HG03139 (cell line): ENCODE measurements at regions not wholly inside any gene's neighbourhood (a gene's known extent, or its start where the extent isn't known, plus 50 kb on each side); places are given as distances from the start of the nearest gene placed in this dataset.

Experiments used
- ATAC-seq: cut with Tn5 transposase; IDR thresholded peaks from one replicate; pipeline ENCODE4 v1.9.1; 2021; ENCODE audit not compliant: unreplicated experiment

DNA sequence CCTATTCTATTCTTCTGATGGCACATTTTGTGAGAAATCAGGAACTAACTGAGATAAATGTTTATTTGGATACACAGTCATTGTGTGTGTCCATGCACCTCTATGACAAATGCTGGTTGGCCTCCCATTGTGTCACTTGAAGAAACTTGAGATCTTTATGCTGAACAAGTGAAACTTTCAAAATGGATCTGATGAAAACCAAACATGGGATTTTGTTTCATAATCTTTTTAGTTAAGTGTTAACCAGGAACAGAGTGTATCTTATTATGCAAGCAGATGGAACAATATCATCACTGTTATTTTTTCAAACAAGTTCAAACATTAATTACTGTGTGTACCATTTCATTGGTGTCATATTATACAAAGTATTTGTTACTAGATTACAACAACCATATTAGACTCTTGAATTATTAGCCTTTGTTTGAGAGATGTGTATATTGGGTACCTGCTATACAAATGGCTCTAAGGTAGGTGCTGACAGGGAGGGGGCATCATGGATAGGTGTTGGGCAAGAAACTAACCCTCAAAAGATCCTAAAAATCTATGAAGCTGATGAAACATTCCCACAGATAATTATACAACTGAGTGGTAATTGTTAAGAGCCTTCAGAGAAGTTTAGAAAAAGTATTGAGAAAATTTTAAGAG, 159.8 kb downstream of the PALM2AKAP2 start:
- ATAC-seq, result no peak

DNA sequence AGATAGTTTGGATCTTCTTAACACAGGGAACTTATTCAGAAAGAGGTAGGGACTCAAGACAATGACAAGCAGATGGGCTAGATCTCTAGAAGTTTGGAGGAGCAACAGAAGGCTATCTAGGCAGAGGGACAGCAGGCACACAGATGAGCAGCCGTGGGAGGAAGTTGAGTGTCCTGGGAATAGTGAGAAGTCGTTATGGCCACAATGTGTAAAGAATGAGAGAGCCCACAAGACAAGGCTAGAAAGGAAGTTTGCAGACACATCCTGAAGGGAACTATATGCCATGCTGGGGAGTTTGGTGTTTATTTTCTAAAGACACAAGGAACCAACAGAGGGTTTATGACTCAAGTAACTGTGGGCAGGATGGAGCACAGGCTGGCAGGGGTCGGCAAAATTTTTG, 160.6 kb downstream of the PALM2AKAP2 start:
- ATAC-seq, result no peak

DNA sequence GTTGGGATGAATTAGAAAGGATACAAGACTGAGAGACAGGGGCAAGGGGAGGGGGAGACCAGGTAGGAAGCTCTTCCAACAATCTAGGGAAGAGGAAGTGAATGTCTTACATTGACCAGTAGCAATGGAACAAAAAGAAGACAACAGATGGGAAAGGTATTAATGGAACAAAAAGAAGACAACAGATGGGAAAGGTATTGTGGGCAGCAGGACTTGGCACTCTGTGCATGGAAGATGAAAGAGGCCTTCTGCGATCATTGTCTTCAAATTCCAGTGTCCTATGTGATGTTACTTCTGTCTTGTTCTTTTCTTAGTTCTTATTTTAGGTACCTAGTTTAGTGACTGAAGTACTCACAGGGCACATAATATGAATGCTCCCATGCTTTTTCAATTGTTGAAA, 161.8 kb downstream of the PALM2AKAP2 start:
- ATAC-seq, result no peak

DNA sequence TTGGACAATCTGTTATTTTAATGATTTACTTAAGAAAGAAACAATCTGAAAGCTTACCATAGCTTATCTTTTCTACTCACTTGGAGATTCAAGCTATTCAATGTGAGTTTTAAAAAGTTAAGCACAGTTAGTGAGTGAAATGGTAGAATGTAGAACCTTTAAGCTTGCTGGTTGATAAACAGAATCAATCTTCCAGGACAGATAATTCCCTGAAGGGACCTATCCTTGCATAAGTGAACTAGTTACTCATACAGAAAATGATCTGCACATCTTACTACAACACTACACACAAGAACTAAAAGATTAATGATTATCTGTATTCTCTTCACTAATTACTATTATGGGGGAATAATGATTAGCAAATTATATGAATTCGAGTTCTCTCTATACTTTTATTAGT, 165.6 kb downstream of the PALM2AKAP2 start:
- ATAC-seq, result no peak

DNA sequence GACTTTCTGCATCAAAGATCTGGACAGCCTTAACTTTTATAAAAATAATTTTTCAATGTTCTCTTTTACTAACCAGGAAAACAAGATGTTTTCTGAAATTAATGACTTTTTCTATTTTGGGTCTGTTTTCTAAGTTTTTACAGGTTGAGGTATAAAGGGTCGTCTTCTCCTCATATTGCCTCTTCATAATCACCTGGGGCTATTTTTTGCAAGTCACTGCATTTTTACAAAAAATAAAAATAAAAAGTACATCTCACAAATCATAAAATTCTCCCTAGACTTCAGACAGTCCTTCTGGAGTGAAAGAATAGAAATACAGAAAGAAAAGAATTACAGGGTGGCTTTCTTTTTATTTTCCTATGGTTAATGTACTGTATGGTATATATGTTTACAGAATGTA, 168.5 kb downstream of the PALM2AKAP2 start:
- ATAC-seq, result no peak

DNA sequence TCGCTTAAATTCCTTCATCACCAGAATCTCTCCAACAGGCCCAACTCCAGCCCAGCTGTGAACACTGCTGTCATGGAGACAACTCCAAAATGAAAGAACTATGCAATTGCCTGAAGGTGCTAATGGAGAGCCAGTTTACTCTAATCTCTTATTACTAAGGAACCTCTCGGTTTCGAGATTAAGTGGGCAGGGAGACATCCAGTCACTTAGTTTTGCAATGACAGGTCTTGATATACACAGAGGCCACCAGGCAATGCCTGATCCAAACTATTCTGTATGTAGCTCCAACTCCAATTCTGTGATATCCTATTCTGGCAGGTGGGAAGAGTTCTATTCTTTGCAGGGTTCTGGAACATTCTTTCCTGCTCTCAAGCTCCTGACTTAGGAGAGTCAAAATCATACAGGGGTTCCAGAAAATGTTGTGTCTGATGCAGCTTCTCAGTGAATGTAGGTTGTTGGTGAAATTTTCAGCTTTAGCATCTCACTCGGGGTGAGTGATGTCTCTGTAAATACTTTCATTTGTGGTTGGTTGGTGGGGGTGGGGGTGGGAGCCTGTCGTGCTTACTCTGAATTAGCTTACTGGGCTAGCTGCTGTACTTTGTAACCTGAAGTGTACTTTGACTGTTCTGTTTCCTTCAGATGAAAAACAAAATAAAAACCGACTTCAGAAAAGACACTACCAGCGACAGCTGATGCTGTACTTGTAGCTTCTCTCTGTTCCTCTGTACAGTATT, 170.9 kb downstream of the PALM2AKAP2 start:
- ATAC-seq, result no peak

DNA sequence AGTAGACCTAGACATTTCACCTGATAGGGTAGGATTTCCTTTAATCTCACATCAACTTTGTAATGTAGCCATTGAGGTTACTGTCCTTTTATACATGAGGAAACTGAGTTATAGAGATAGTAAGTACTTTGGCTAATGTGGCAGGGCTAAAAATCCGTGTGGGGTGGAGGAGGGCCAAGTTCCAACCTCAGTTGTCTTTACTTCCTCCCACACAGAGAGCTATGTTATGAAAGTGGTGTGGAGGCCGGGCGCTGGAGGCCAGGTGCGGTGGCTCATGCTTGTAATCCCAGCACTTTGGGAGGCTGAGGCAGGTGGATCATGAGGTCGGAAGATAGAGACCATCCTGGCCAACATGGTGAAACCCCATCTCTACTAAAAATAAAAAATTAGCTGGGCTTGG, 173.3 kb downstream of the PALM2AKAP2 start:
- ATAC-seq, result no peak

DNA sequence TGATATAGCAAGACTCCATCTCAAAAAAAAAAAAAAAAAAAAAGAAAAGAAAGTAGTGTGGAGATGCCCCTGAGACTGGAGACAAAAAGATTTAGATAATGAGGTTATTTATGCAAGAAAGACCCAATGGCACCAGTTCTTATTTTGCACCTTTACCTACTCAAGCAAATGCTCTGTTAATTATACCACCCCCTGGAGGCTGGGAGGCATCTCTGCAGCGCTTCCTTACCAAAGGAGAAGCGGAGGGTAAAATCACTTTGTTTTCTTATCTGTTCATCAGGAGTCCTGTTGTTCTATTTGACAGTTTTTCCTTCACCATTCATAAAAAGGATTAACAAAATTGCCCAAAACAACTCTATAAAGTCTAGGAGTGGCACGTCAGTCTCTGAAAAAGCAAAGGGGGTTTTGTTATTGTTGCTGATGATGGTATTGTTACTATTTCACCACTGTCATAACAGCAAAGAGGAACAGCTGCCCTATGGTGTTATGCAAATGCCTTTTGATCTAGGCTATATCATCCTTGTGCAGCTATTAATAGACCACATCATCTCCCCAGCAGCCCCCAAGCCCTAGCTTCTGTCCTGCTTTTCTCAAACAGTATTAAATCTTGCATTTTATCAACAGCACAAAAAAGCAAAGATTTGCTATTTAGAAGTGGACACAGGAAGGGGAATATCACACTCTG, 174.0 kb downstream of the PALM2AKAP2 start:
- no peak for ATAC-seq

DNA sequence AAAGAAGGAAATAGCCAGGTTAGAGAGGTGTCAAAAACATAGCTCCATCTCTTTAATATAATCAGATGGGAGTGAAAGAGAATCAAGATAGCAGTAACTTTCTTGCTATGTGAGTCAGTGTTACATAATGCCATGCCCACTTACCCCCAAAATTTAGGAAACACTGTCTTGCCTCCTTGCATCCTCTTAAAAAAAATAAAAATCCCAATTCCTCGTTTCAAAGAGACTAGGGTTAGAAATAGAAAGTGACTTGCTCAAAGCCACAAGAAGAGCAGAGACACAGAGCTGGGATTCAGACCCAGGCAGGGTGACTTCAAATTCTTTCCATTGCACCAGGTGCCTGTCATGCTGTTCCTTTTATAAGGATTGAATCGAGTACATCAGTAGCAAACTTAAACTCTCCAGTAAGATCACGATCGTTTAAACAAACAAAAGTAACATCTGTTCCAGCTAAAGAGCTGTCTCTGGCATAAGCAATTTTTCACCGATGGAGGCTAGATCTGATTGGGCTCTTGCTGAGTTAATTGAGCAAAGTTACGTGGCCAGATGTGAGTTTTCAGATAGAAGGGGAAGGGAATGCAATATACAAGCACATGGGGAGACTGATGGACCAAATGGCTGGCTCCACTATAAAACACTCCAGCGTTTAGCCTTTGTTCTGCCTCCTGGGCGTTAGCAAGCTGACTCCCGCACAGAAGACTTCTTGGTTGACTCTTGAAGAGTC, 176.9 kb downstream of the PALM2AKAP2 start:
- ATAC-seq, result no peak

DNA sequence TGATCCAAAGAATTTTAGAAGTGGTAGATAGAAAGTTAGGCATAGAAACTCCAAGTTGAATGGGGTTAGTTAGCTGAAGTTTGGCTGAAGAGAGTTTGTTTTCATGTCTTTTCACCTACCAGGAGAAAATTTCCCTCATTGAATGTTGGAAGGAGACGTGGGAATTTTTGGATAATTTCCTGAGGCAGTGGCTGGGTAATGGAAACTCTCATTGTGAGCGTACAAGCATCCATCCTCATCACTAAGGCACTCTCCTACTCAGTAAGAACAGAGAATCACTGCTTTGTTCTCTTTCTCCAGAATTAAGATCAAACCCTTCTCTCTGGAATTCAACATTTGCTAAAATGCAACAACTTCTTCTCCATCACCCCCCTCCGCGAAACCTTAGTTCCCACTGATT, 179.7 kb downstream of the PALM2AKAP2 start:
- ATAC-seq, result no peak

DNA sequence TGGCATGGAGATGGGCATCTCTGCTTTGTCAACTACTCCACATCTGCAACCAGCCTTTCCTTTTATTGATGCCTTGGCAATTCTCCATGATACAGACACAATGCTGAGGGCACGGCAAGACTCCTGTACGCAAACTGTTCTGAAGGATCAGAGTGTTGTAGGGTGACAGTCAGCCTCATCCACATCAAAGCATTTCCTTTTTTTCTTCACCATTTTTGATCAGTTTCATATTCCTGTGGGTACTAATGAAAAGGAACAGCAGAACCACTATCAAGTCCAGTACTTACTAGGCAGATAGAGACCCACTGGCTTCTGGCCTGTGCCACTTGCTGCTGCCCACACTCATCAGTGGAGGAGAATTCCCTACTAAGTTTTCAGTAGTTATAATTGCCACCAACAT, 181.6 kb downstream of the PALM2AKAP2 start:
- no peak for ATAC-seq

DNA sequence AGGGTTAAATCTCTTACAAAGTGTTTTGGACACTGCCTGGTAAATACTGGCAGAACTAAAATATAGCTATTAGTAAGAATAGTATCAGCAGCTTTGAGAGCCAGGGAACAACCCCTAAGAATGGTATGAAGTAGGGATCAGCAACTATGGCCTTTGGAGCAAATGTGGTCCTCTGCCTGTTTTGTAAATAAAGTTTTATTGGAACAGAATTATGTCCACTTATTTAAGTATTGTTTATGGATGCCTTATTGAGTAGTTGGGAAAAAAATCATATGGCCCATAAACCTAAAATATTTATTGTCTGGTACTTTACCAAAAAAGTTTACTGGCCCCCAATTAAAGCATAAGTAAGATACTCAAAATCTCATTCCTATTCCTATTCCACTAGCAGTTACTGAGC, 182.2 kb downstream of the PALM2AKAP2 start:
- no peak for ATAC-seq

DNA sequence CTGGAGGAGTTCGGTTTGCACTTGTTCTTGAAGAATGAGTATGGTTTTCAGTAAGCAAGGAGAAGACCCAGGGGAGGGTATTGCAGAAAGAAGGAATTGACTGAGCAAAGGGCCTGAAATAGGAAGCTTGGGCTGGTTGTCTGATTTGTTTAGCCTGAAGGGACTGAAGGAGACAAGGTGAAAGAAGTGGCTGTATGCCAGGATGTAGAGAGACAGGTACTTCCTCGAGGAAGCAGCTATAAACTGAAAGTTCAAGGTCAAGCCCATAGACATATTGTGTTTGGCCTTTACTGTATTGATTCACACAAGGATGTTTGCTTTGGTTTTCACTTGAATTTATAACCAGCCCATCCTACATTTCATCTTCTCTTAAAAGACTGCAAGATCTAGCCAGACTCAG, 183.1 kb downstream of the PALM2AKAP2 start:
- no peak for ATAC-seq

DNA sequence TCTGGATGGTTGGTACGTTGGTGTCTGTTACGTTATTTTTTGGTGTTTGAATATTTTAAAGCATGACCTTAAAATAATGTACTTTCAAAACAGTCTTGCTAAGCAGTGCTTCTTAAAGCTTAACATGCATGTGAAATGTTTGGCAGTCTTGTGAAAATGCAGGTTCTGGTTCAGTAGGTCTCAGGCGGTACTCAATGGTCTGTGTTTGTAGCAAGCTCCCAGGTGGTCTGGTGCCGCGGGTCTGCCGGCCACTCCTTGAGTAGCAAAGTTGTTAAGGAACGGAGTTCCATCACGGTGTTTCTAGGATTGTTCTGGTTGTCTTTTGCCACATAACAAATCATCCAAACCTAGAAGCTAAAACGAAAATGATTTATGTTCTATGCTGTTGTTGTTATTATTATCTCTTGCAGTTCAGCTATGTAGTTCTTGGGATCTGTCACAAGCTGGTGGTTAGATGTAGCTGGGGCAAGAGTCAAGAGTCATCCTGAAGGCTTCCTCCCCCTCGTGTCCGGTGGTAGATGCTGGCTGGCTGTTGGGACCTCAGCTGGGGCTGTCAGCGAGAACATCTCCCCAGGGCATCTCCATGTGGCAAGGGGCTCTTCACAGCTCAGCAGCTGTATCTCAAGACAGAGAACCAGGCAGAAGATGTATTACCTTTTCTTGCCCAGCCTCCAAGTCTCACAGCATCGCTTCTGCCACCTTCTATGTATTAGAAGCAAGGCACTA, 186.8 kb downstream of the PALM2AKAP2 start:
- peak; percentile 49 for ATAC-seq

DNA sequence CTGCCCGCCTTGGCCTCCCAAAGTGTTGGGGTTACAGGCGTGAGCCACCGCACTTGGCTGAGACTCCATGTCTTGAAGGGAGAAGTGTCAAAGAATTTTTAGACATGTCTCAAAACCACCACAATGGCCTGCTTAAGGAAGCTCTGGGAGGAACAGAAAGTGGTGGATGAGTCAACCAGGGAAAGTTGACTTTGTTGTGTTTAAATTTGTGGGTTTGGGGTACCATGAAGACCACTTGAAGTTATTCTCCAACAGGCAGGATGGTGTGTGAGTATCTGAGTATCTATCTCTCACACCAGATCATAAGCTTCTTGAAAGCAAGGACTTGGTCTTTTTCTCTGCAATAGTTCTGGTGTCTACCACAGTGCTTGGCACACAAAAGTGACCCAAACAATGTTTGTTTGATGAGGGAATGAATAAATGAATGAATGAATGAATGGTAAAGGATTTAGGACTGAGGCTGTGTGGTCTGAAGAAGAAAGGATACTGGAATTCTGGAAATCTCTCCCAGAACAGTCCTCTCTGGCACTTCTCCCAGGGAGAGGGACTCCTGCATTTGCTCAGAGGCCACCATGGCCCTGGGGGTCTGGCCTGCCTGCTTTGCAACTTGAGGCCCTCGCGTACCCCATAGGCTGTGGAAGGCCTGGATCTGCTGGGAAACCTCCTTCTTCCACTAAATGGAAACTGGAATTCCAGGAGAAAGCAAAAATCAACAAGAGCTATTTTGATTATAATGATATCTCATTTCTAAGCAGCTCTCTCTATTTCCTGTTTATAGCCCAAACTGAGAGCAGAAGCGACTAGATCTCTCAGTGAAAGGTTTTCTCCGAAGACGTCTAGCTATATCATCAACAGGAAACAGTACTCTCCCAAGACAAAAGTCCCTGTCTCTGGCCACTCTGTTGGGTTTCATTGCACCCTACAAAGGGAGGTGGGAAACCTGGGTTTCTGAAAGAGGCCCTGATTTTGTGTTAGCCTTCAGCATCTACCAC, 187.9 kb downstream of the PALM2AKAP2 start:
- ATAC-seq, result no peak

DNA sequence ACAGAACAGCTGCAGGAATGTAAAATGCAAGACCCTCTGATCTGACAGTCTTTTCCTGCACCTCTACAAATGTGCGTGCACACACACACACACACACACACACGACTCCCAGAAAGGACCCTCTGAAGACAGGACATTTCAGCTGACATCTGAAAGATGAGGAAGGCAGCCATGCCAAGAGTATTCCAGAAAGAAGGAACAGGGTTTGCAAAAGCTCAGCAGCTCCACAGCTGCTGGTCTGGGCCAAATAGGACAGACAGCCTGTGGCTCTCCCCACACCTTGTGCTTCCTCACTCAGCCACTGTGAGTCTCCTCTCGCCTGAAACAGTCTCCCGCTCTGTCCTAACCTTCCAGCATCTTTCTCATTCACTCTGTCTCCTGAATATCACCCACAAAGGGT, 189.0 kb downstream of the PALM2AKAP2 start:
- ATAC-seq, result no peak

DNA sequence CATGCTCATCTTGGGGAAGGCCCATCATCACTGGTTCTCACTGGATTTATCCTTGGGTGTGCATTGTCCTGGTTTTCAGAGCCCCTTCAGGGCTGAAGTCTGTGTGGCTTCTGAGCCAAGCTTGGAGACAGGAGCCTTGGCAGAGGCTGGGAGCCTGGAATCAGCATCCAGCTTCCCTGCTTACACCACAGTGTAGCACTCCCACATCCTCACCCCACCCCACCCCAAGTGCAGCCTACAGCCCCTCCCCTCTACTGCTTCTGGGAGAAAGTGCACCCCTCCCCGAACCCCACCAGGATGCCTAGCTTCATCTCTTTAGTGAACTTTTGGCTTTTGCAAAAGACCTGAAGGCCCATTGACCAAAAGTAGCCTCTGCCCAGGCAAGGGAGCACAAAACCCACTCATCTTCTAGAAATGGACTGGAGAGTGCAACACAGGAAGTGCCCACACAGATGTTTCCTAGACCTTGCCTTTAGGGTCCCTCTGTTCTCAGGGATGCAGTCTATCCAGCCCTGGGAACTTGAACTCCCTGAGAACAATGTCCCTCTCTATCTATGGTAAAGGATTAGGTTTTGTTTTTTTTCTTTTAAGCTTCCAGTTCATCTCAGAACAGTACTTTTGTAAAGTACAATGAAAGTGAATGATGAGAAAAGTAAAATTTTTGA, 189.7 kb downstream of the PALM2AKAP2 start:
- no peak for ATAC-seq

DNA sequence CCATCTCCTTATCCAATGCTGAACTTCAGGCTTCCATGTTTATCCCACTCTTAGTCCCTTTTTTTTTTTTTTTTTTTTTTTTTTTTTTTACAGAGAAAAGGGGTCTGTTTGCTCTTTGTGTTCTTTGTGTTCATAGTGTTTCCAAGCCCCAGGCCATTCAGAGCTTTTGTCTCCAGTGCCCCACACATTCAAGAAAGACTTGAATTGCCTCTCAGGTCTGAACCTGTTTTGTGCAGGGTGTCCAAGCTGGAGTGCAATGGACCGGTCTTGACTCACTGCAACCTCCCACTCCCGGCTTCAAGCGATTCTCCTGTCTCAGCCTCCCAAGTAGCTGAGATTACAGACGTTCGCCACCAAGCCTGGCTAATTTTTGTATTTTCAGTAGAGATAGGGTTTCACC, 191.2 kb downstream of the PALM2AKAP2 start:
- ATAC-seq, result no peak
